Sigmoid colon (tissue), 4 donors: ENCODE measurements at regions not wholly inside any gene's neighbourhood (a gene's known extent, or its start where the extent isn't known, plus 50 kb on each side); places are given as distances from the start of the nearest gene placed in this dataset.
"Not testable (repeated sequence)": the region's sequence is repeated elsewhere in the genome, so short reads cannot be mapped to it uniquely, and the experiment has no call there.

ENCODE experiments used
- EP300 ChIP-seq, 4 donors: sonication (generic); formaldehyde crosslinking; IDR thresholded peaks; one replicate each; pipeline ENCODE4 v1.6.1; 2017; ENCODE audit warnings: antibody characterized with exemption in 4 of 4
- POLR2A ChIP-seq, 2 donors: fragments of 450-650 bp; IDR thresholded peaks; one replicate each; pipeline ENCODE4 v1.6.1; 2016; ENCODE audit warnings: antibody characterized with exemption in 2 of 2, mild to moderate bottlenecking in 2 of 2, moderate library complexity in 2 of 2
- POLR2AphosphoS5 ChIP-seq, 4 donors: sonication (generic); formaldehyde crosslinking; IDR thresholded peaks; one replicate each; pipeline ENCODE4 v1.6.1; 2017; ENCODE audit warnings: antibody characterized with exemption in 4 of 4
- TF ChIP-seq, protein P1 (sequence below), 4 experiments: fragments of 450-650 bp in 3 of 4; fragments of 200-600 bp in 1 of 4; IDR thresholded peaks; one replicate each; pipeline ENCODE4 v1.5.1; 2016 to 2019; ENCODE audit warnings: antibody characterized with exemption in 4 of 4, mild to moderate bottlenecking in 3 of 4, moderate library complexity in 2 of 4

DNA sequence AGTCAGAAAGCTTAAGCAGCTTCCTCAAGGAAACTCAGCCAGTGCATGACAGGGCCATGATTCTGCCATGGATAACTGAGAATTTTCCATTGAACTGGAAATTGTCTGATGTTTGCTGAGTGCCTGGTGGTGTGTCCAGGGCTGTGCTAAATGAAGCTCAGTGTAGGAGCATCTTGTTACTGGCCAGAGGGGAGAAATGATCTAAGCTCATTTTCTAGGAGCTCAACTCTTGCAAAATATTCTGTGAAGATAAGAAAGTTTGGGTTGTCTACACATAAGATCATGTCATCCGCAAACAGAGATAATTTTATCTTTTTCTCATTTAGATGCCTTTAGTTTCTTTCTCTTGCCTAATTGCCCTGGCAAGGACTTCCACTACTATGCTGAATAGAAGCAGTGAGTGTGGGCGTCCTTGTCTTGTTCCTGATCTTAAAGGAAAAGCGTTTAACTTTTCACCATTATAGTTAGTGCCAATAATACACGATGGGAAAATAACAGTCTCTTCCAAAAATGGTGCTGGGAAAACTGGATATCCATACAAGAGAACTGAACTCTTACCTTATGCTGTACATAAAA is 108.9 kb downstream of the ATP6V0E2 start:
- TF ChIP-seq, protein P1, sequence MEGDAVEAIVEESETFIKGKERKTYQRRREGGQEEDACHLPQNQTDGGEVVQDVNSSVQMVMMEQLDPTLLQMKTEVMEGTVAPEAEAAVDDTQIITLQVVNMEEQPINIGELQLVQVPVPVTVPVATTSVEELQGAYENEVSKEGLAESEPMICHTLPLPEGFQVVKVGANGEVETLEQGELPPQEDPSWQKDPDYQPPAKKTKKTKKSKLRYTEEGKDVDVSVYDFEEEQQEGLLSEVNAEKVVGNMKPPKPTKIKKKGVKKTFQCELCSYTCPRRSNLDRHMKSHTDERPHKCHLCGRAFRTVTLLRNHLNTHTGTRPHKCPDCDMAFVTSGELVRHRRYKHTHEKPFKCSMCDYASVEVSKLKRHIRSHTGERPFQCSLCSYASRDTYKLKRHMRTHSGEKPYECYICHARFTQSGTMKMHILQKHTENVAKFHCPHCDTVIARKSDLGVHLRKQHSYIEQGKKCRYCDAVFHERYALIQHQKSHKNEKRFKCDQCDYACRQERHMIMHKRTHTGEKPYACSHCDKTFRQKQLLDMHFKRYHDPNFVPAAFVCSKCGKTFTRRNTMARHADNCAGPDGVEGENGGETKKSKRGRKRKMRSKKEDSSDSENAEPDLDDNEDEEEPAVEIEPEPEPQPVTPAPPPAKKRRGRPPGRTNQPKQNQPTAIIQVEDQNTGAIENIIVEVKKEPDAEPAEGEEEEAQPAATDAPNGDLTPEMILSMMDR (IDR thresholded peaks at IDR 0.05) = not testable (repeated sequence)
- TF ChIP-seq POLR2A, POLR2AphosphoS5, EP300 (IDR thresholded peaks at IDR 0.05): not testable (repeated sequence)
